ENCODE measurements at regions not wholly inside any gene's neighbourhood (a gene's known extent, or its start where the extent isn't known, plus 50 kb on each side); places are given as distances from the start of the nearest gene placed in this dataset.
"Not testable (repeated sequence)": the region's sequence is repeated elsewhere in the genome, so short reads cannot be mapped to it uniquely, and the experiment has no call there.

GRCh38 chr12:67477681-67478265, 170.8 kb upstream of the DYRK2 start:
- no peak for DNase-seq
- intact Hi-C loops (cut with DNase I) = no loop called here
- no peak for ATAC-seq (ENCODE audit: poor library complexity)

GRCh38 chr12:67482751-67483661, 165.5 kb upstream of the DYRK2 start:
- intact Hi-C loops (cut with DNase I) = no loop called here
- DNase-seq = peak; percentile 87
- ATAC-seq (ENCODE audit: poor library complexity) = peak; percentile 97

- intact Hi-C loops (cut with DNase I) = no loop called here
- peak; percentile 20 for ATAC-seq (ENCODE audit: poor library complexity)
- DNase-seq = no peak
These were observed 164.5 kb upstream of the DYRK2 start for GRCh38 chr12:67483871-67484554.

- DNase-seq = no peak
- intact Hi-C loops (cut with DNase I) = no loop called here
- ATAC-seq (ENCODE audit: poor library complexity) = no peak
These were observed 163.6 kb upstream of the DYRK2 start for GRCh38 chr12:67484791-67485480.

GRCh38 chr12:67486671-67487070, 161.9 kb upstream of the DYRK2 start:
- intact Hi-C loops (cut with DNase I) = no loop called here
- DNase-seq (no peak), ATAC-seq (ENCODE audit: poor library complexity) (no peak)

GRCh38 chr12:67488349-67488748, 160.2 kb upstream of the DYRK2 start:
- ATAC-seq (ENCODE audit: poor library complexity); DNase-seq; intact Hi-C loops (cut with DNase I): not testable (repeated sequence)

- DNase-seq (no peak), ATAC-seq (ENCODE audit: poor library complexity) (no peak)
- intact Hi-C loops (cut with DNase I) = no loop called here
These were observed 159.5 kb upstream of the DYRK2 start for GRCh38 chr12:67489007-67489406.

- DNase-seq = no peak
- intact Hi-C loops (cut with DNase I) = no loop called here
- no peak for ATAC-seq (ENCODE audit: poor library complexity)
These were observed 152.0 kb upstream of the DYRK2 start for GRCh38 chr12:67496581-67496980.

- intact Hi-C loops (cut with DNase I) = no loop called here
- ATAC-seq (ENCODE audit: poor library complexity) (no peak), DNase-seq (no peak)
These were observed 149.6 kb upstream of the DYRK2 start for GRCh38 chr12:67498991-67499390.

GRCh38 chr12:67501362-67501761, 147.2 kb upstream of the DYRK2 start:
- no peak for ATAC-seq (ENCODE audit: poor library complexity)
- intact Hi-C loops (cut with DNase I) = no loop called here
- DNase-seq = no peak

GRCh38 chr12:67504026-67504425, 144.5 kb upstream of the DYRK2 start:
- ATAC-seq (ENCODE audit: poor library complexity) = no peak
- intact Hi-C loops (cut with DNase I) = no loop called here
- DNase-seq = no peak

- intact Hi-C loops (cut with DNase I) = no loop called here
- ATAC-seq (ENCODE audit: poor library complexity) (no peak), DNase-seq (no peak)
These were observed 141.8 kb upstream of the DYRK2 start for GRCh38 chr12:67506739-67507138.

- intact Hi-C loops (cut with DNase I) = no loop called here
- ATAC-seq (ENCODE audit: poor library complexity) (no peak), DNase-seq (no peak)
These were observed 139.7 kb upstream of the DYRK2 start for GRCh38 chr12:67508830-67509229.

- intact Hi-C loops (cut with DNase I) = no loop called here
- ATAC-seq (ENCODE audit: poor library complexity) = no peak
- no peak for DNase-seq
These were observed 138.7 kb upstream of the DYRK2 start for GRCh38 chr12:67509666-67510386.

GRCh38 chr12:67512061-67512460, 136.5 kb upstream of the DYRK2 start:
- DNase-seq (no peak), ATAC-seq (ENCODE audit: poor library complexity) (no peak)
- intact Hi-C loops (cut with DNase I) = no loop called here

- no peak for ATAC-seq (ENCODE audit: poor library complexity)
- no peak for DNase-seq
- intact Hi-C loops (cut with DNase I) = no loop called here
These were observed 134.0 kb upstream of the DYRK2 start for GRCh38 chr12:67514502-67514901.

GRCh38 chr12:67515679-67516340, 132.7 kb upstream of the DYRK2 start:
- no peak for DNase-seq
- no peak for ATAC-seq (ENCODE audit: poor library complexity)

More at GRCh38 chr12:67515679-67516340, 132.7 kb upstream of the DYRK2 start:
- intact Hi-C loops (cut with DNase I) = no loop called here

Data from Right ventricle myocardium superior (tissue), 1 donor.